ENCODE measurements at regions not wholly inside any gene's neighbourhood (a gene's known extent, or its start where the extent isn't known, plus 50 kb on each side); places are given as distances from the start of the nearest gene placed in this dataset.
"Not testable (repeated sequence)": the region's sequence is repeated elsewhere in the genome, so short reads cannot be mapped to it uniquely, and the experiment has no call there.

DNA sequence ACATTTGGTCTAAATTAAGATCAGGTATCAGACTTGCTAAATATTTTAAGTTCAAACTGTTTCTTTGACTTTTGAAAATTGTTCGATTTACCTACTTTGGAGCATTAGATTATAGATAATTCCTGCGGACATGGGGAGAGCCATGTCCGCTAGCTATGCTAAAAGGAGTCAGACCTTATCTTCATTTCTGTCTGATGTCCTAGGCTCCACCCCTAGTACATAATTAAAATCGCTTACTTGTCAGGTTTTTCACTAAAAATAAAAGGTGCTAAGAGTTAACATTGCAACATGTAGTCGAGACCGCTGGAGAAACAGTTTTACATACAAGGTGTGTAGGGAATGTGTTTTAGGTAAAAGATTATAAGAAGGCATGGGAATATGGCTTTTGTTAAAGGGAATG lies 71.9 kb upstream of the EPS8L3 start:
- TF ChIP-seq, protein P1, sequence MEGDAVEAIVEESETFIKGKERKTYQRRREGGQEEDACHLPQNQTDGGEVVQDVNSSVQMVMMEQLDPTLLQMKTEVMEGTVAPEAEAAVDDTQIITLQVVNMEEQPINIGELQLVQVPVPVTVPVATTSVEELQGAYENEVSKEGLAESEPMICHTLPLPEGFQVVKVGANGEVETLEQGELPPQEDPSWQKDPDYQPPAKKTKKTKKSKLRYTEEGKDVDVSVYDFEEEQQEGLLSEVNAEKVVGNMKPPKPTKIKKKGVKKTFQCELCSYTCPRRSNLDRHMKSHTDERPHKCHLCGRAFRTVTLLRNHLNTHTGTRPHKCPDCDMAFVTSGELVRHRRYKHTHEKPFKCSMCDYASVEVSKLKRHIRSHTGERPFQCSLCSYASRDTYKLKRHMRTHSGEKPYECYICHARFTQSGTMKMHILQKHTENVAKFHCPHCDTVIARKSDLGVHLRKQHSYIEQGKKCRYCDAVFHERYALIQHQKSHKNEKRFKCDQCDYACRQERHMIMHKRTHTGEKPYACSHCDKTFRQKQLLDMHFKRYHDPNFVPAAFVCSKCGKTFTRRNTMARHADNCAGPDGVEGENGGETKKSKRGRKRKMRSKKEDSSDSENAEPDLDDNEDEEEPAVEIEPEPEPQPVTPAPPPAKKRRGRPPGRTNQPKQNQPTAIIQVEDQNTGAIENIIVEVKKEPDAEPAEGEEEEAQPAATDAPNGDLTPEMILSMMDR (IDR thresholded peaks at IDR 0.05) = not testable (repeated sequence)
- not testable (repeated sequence) for TF ChIP-seq EZH2, EZH2phosphoT487 (IDR thresholded peaks at IDR 0.05)
